Left lobe of liver (tissue), 2 donors: ENCODE measurements at regions not wholly inside any gene's neighbourhood (a gene's known extent, or its start where the extent isn't known, plus 50 kb on each side); places are given as distances from the start of the nearest gene placed in this dataset.
"Not testable (repeated sequence)": the region's sequence is repeated elsewhere in the genome, so short reads cannot be mapped to it uniquely, and the experiment has no call there.

Source experiments
- ATAC-seq: fragments of 200-7000 bp; cut with Tn5 transposase; one replicate; pipeline ENCODE4 v1.9.1; 2020; ENCODE audit warnings: mild to moderate bottlenecking, moderate library complexity
- DNase-seq: peaks from one replicate; pipeline ENCODE4 v3.0.0-alpha.2; 2020; ENCODE audit warnings: low spot score
- donor health status: DM: no; HTN: no; CAD: no; lungs with moderate emphysema.
- donor health status: DM: no; HTN: yes; CAD: no.

DNA sequence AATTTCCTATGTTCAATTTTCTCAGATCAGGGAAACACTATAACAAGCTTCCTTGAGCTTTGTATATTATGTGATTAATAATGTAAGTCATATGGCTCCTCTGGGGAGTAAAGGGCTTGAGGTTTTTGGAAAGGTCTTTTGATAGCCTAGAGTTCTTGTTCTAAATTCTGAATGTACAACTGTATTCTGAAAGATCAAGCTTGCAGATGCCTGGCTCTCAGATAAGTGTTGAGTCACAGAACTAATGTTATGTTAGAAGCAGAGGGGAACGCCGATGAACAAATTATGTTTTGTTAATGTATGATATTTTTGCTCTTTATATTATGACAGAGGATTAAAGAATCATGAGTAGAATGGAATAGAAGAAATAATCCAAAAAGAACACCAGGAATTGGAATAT, 170.1 kb downstream of the RPRM start:
- DNase-seq (no peak), ATAC-seq (no peak)

GRCh38 chr2:153307223-153307622, 171.3 kb downstream of the RPRM start:
- no peak for ATAC-seq
- no peak for DNase-seq

- ATAC-seq (no peak), DNase-seq (no peak)
These were observed 178.8 kb downstream of the RPRM start for GRCh38 chr2:153299809-153300208.

DNA sequence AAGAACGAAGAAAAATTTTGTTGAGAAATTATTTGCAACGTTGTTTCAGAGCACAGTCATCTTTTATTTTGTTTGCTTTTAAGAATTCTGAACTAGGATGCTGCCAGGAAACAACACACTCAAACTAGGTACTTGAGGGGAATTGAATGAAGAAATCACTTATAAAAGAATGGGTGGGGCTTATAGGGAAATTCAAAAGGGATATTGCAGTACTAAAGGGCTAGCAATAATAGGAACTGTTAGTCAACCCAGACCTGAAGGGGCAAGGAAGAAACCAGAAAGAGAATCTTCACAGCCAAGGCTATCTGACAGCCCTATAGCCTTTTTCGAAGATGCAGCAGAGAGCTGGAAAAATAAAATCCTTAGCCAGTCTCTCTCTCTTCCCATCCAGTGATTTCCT, 179.3 kb downstream of the RPRM start:
- DNase-seq: no peak
- ATAC-seq: no peak

DNA sequence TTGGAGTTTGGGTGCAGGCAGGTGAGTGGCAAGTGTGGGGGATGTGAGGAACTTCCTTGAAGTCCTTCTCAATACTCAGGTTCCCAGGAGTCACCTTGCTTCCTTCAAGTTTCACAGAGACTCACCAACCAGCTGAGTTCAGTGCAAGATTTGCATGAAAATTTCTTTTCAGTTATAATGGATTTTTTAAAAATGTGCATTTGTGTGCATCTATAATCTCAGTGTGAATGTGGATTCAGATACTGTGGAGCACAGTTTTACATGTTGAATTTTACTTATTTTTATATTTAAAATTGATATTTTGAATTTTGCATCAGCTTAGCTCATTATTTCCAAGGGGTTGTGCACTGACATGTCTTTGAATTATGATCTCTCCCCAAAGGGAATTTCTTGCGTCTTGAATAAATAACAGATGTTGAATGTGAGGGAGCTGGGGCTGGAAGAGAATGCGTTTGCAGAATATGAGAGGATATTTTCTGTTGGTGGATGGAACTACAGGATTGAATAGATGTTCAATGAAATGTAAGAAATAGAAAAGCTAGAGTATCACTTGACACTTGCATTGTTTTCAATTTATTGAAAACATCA, 184.3 kb downstream of the RPRM start:
- no peak for ATAC-seq
- DNase-seq: no peak

DNA sequence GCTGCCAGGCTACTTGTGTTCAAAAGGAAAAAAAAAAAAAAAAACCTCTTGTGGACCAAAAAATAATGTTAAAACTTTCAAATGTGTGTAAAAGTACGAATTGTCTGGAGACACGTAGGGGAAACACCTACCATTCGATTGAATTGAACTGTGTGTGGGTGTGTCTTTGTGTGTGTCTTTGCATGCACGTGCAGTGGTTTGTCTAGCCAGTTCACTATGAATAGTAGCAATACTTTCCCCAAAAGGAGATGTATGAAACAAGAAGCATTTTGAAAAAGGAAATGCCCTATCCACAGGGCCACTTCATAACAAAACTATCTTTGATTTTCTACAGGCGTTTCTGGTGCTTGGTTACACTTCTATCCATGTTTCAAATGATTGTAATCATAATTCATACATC, 186.8 kb downstream of the RPRM start:
- no peak for DNase-seq
- no peak for ATAC-seq

GRCh38 chr2:153287109-153287801, 191.3 kb downstream of the RPRM start:
- no peak for ATAC-seq
- DNase-seq: no peak

- no peak for DNase-seq
- ATAC-seq: no peak
These were observed 209.6 kb downstream of the RPRM start for GRCh38 chr2:153268941-153269461.

DNA sequence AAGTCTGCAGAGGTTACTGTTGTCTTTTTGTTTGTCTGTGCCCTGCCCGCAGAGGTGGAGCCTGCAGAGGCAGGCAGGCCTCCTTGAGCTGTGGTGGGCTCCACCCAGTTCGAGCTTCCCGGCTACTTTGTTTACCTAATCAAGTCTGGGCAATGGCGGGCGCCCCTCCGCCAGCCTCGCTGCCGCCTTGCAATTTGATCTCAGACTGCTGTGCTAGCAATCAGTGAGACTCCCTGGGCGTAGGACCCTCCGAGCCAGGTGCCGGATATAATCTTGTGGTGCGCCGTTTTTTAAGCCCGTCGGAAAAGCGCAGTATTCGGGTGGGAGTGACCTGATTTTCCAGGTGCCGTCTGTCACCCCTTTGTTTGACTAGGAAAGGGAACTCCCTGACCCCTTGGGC, 221.7 kb downstream of the RPRM start:
- not testable (repeated sequence) for DNase-seq, ATAC-seq

- not testable (repeated sequence) for ATAC-seq, DNase-seq
These were observed 231.9 kb downstream of the RPRM start for GRCh38 chr2:153246636-153247035.

DNA sequence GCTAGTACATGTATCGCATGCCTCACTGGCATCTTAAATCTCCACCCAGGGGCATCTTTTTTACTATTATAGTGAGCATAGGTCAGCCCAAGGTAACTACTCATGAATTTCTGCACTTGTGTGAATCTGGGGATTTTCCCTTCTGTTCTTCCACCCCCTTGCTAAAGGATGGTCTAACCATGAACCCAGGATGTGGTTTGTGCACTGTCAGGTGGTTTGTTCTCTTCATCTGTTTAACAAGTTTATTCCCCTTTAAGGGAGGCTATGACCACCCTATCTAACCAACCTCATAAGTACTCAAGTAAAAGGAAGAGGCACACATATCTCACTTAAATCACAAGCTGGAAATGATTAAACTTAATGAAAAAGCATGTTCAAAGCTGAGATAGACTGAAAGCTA, 243.0 kb downstream of the RPRM start:
- no peak for ATAC-seq

DNA sequence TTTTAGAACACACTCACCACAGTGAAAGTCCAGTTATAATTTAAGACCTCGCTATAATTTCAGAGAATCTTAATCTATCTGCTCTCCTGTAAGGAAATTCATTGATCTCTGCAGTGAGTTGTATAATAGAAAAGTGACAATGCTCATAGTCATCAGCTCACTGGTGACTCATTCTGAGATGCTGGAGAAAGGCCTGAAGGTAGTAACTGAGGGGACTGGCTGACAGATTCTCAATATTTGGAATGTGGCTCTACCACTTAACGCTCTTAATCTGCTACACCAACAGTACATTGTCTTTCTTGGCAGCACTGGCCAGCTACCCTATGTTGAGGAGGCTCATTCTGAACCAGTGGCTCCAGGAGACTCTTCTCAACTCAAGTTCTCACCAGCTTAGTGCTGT, 246.1 kb downstream of the RPRM start:
- DNase-seq: no peak
- no peak for ATAC-seq

More for the DNA sequence above, 243.0 kb downstream of the RPRM start:
- no peak for DNase-seq

GRCh38 chr2:153230977-153231376, 247.6 kb downstream of the RPRM start:
- no peak for ATAC-seq
- DNase-seq: no peak

- no peak for ATAC-seq
- no peak for DNase-seq
These were observed 249.7 kb downstream of the RPRM start for GRCh38 chr2:153228904-153229303.

DNA sequence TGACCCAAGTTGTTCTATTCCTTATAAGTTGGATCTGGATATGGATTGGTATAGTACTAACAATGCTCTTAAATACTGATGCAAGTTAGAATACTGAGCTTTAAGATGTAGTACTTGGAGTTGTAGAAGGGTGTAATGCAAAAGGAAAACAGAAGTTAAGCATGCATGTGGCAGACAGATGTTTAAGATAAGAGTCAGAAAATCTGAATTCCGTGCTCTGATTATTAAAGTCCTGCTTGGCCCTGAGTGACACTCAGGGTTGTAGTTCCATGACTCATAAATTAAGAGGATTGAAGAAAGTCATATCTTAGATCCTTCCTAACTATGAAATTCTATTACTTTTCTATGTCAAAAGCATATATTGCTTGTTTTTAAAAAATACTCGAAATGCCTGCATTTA, 250.6 kb downstream of the RPRM start:
- no peak for DNase-seq
- no peak for ATAC-seq

DNA sequence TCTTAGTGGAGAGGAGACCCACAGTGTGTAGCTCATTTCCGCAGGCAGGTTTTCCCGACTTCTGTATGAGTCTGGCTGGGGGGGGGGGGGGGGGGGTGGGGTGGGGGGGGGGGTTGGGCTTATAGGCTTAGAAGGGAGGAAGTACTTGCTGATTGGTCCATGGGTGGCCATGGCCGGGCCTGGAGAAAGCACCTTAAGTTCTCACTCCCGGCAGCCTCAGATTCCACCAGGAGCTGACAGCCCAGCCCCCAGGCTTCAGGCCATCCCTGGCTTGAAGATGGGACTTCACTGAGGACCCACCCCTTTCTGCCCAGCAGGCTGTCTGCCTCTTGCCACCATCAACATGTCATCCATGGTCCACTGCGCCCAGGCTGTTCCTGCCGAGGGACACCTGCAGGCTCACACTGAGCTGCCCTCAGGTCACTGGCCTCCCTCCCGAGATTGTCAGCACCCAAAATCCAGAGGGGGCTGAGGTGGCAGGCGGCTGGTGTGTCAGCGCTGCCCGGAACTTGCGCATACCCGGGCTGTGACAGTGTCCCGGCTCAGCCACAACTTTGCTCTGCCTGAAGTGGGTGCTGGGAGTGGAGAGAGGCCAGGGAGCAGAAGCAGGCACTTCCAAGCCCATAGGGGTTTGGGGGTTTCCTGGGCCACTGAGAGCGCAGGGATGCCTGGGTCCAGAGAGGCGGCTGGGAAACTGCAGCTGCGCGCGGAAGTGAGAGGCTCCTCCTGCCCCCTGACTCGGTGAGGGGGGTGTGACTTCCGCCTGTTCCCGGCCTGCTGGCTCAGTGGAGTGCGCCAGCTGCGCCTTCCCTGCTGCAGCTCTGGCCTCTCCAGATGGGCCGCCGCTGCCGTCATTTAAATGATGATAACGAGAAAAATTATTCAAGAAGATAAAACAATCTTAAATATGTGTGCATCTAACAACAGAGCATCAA, 256.1 kb downstream of the RPRM start:
- DNase-seq (no peak), ATAC-seq (no peak)

DNA sequence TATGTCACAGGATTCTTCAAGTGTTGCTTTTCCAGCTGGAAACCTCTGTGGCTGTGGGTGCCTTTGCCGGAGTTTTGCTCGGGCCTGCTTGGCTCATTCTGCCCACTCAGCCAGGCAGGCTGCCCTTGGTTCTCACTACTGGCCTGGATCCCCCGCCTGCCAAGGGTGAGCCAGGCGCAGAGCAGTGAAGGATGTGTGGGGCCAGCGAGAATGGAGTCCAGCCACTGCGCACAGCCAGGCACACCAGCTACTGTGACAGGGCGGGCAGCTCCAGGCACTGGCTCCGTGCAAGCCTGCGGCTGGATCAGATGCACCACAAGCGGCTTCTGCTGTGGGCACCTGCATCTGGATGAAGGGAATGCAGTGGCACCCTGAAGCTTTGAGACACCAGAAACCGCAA, 257.1 kb downstream of the RPRM start:
- ATAC-seq: no peak
- no peak for DNase-seq

GRCh38 chr2:153221087-153221486, 257.5 kb downstream of the RPRM start:
- no peak for DNase-seq
- no peak for ATAC-seq

DNA sequence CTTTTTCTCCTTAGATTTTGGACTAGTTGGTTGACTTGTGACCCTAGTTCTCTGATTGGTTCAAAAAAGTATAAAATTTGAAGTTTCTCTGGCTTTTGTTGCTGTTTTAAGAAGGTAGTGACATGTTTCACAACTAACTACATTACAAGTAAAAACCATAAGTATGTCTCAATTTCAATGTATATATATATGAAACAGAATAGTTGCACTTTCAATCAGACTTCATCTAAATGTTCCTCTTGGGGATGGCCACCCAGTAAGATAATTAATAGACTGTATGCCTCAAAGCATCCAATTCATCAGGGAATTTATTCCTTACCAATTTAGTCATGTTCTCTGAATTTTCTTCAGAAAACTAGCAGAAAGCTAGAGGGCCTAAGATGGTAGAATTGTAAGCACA, 259.7 kb downstream of the RPRM start:
- DNase-seq (no peak), ATAC-seq (no peak)

DNA sequence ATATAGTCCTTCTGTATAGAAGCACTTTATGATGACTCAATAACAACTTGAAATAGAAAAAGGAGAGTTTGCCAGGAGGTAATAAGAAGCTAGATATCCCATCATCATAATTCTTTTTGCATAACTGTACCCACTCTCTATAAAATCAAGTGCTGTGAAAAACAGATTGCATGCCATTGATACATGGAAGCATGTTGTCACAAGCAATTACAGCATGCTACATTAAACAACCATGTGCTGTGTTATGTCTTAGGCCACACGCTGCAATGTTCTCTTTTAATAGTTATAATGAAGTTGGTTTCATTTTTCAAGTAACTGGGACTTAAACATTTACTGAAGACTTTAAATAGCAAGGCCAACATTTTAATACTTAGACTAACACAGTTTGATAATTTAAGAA, 264.2 kb downstream of the RPRM start:
- no peak for ATAC-seq
- no peak for DNase-seq

DNA sequence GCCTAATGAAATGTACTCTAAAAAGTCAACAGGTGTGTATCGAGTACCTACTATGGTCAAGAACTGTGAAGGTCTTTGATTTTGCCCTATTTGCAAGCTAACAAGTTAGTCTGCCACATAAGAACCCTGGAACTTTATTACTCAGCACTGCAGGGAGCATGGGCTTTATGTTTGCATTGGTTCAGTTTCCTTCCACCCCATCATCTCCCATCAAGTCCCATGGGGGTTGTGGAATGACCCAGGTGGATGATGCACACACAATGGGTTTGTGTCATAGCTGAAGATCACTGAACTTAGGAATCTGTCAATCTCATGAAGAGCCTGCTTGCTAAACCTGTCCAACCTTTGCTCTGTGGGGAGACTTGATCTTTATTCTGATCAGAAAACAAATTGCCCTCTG, 265.5 kb downstream of the RPRM start:
- ATAC-seq (no peak), DNase-seq (no peak)
